B cell (primary cell): ENCODE measurements at regions not wholly inside any gene's neighbourhood (a gene's known extent, or its start where the extent isn't known, plus 50 kb on each side); places are given as distances from the start of the nearest gene placed in this dataset.

Experiments used
- ATAC-seq: fragments of 200-7000 bp; cut with Tn5 transposase; one replicate; pipeline ENCODE4 v1.10.0; 2021; ENCODE audit warnings: low read depth, mild to moderate bottlenecking, moderate number of reproducible peaks, moderate library complexity
- CTCF ChIA-PET: fragments of 350-600 bp; sonication (Branson Sonifier 250); formaldehyde crosslinking; loops from one replicate; lab custom pipeline; 2021; ENCODE audit warnings: antibody characterized with exemption, inconsistent platforms; lab: Charles Lee
- POLR2A ChIA-PET: fragments of 350-600 bp; sonication (Branson Sonifier 250); formaldehyde crosslinking; loops from one replicate; lab custom pipeline; 2021; ENCODE audit warnings: antibody characterized with exemption; lab: Charles Lee
- DNase-seq: peaks from one replicate; pipeline ENCODE4 v3.0.0; 2013
- H2AFZ ChIP-seq: 2 replicates; pipeline ENCODE4 v1.6.1; 2012; ENCODE audit warnings: mild to moderate bottlenecking, low read depth, low read length; ENCODE audit not compliant: insufficient read depth, poor library complexity, severe bottlenecking
- H3K27ac ChIP-seq, 2 donors: 1 replicate in 1 of 2; 2 replicates in 1 of 2; pipeline ENCODE4 v1.5.1; 2012 to 2013; ENCODE audit warnings: low read length in 2 of 2, mild to moderate bottlenecking in 2 of 2, moderate library complexity in 1 of 2
- H3K27me3 ChIP-seq, 4 experiments: fragments of 200-600 bp in 1 of 4; sonication (generic) in 1 of 4; replicated peaks in 1 of 4; 1 replicate in 2 of 4; 2 replicates in 2 of 4; pipeline versions ENCODE4 v1.6.1 to v1.7.0; 2013 to 2016; ENCODE audit warnings: low read length in 3 of 4, mild to moderate bottlenecking in 2 of 4, mixed read lengths in 1 of 4, moderate library complexity in 1 of 4; ENCODE audit not compliant: insufficient read depth in 4 of 4, control insufficient read depth in 3 of 4; ENCODE audit errors: control extremely low read depth in 1 of 4
- H3K36me3 ChIP-seq, 2 experiments: replicated peaks in 1 of 2; 1 replicate in 1 of 2; 2 replicates in 1 of 2; pipeline versions ENCODE4 v1.6.1 to v1.7.1; 2013; ENCODE audit warnings: low read length in 1 of 2; ENCODE audit not compliant: insufficient read depth in 2 of 2, control insufficient read depth in 1 of 2; ENCODE audit errors: control extremely low read depth in 1 of 2, extremely low read depth in 1 of 2
- H3K4me1 ChIP-seq, 2 donors: fragments of 200-600 bp in 1 of 2; sonication (generic) in 1 of 2; 1 replicate in 1 of 2; 2 replicates in 1 of 2; pipeline versions ENCODE4 v1.5.1 to v1.6.1; 2013 to 2017; ENCODE audit warnings: low read length in 2 of 2; ENCODE audit not compliant: control insufficient read depth in 2 of 2, insufficient read depth in 2 of 2
- H3K4me2 ChIP-seq: replicated peaks from 2 replicates; pipeline ENCODE3; 2012; ENCODE audit warnings: mild to moderate bottlenecking, low read depth, low read length; ENCODE audit not compliant: poor library complexity, severe bottlenecking
- H3K4me3 ChIP-seq, 5 experiments: fragments of 200-600 bp in 1 of 5; sonication (generic) in 1 of 5; 1 replicate in 3 of 5; 2 replicates in 2 of 5; pipeline versions ENCODE4 v1.5.1 to v1.7.0; 2011 to 2016; ENCODE audit warnings: low read length in 4 of 5, mild to moderate bottlenecking in 4 of 5, low read depth in 2 of 5, control low read depth in 1 of 5, moderate library complexity in 1 of 5; ENCODE audit not compliant: insufficient read depth in 1 of 5; ENCODE audit errors: control extremely low read depth in 1 of 5, extremely low read depth in 1 of 5
- H3K79me2 ChIP-seq: fragments of 200-600 bp; sonication (generic); one replicate; pipeline ENCODE4 v1.6.0; 2016; ENCODE audit warnings: low read length; ENCODE audit not compliant: control insufficient read depth, insufficient read depth
- H3K9ac ChIP-seq: fragments of 200-600 bp; sonication (generic); 2 replicates; pipeline ENCODE4 v1.6.1; 2017; ENCODE audit warnings: mild to moderate bottlenecking, low read length, moderate library complexity
- H3K9me3 ChIP-seq, 3 donors: one replicate each; pipeline versions ENCODE4 v1.6.1 to v1.7.1; 2013; ENCODE audit warnings: low read length in 2 of 3; ENCODE audit not compliant: control insufficient read depth in 2 of 3, insufficient read depth in 1 of 3; ENCODE audit errors: control extremely low read depth in 1 of 3
- H4K20me1 ChIP-seq: 2 replicates; pipeline ENCODE4 v1.6.0; 2012; ENCODE audit warnings: mild to moderate bottlenecking, low read length; ENCODE audit not compliant: insufficient read depth, control insufficient read depth, poor library complexity, severe bottlenecking
- H3K27ac Mint-ChIP-seq: one replicate; pipeline ENCODE4 v1.8.0; 2021; ENCODE audit warnings: mixed read lengths
- H3K27me3 Mint-ChIP-seq: one replicate; pipeline ENCODE4 v1.8.0; 2021; ENCODE audit warnings: mixed read lengths
- H3K4me1 Mint-ChIP-seq: one replicate; pipeline ENCODE4 v1.8.0; 2021; ENCODE audit warnings: mixed read lengths
- H3K4me3 Mint-ChIP-seq: one replicate; pipeline ENCODE4 v1.8.0; 2021; ENCODE audit warnings: mixed read lengths
- H3K9me3 Mint-ChIP-seq: one replicate; pipeline ENCODE4 v1.8.0; 2022; ENCODE audit warnings: mixed read lengths; ENCODE audit not compliant: insufficient read depth
- EZH2 ChIP-seq: IDR thresholded peaks from 2 replicates; pipeline ENCODE4 v1.6.1; 2012; ENCODE audit warnings: borderline replicate concordance, low read depth, mild to moderate bottlenecking, moderate library complexity, low read length; ENCODE audit not compliant: insufficient read depth, poor library complexity, severe bottlenecking
- WGBS: methylation state at CpG from one replicate; pipeline ENCODE4 v1.1.5; 2013; ENCODE audit warnings: missing lambda C conversion rate; ENCODE audit not compliant: insufficient coverage; 5-methylcytosine and 5-hydroxymethylcytosine counted together
- intact Hi-C: fragments of 100-400 bp; cut with micrococcal nuclease; formaldehyde crosslinking; loops from one replicate; pipeline ENCODE4 v1.10.0; 2022
- TF ChIP-seq, protein P1 (sequence below): fragments of 200-600 bp; IDR thresholded peaks from one replicate; pipeline ENCODE4 v1.8.0; 2022; ENCODE audit warnings: antibody characterized with exemption, mild to moderate bottlenecking

DNA sequence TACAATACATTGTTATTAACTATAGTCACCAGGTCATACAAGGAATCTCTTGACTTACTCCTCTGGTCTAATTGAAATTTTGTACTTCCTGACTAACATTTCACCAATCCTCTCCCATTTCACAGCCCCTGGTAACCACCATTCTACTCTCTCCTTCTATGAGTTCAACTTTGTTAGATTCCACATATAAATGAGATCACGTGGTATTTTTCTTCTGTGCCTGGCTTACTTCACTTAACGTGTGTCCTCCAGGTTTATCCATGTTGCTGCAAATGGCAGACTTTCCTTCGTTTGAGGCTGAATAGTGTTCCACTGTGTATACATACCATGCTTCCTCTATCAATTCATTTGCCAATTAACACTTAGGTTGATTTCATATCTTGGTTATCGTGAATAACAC lies 128.5 kb downstream of the CHD9NB start:
- no peaks in the 10 kb centered on the region for H3K27me3 ChIP-seq
- TF ChIP-seq, protein P1, sequence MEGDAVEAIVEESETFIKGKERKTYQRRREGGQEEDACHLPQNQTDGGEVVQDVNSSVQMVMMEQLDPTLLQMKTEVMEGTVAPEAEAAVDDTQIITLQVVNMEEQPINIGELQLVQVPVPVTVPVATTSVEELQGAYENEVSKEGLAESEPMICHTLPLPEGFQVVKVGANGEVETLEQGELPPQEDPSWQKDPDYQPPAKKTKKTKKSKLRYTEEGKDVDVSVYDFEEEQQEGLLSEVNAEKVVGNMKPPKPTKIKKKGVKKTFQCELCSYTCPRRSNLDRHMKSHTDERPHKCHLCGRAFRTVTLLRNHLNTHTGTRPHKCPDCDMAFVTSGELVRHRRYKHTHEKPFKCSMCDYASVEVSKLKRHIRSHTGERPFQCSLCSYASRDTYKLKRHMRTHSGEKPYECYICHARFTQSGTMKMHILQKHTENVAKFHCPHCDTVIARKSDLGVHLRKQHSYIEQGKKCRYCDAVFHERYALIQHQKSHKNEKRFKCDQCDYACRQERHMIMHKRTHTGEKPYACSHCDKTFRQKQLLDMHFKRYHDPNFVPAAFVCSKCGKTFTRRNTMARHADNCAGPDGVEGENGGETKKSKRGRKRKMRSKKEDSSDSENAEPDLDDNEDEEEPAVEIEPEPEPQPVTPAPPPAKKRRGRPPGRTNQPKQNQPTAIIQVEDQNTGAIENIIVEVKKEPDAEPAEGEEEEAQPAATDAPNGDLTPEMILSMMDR, result no peak
- no peak for TF ChIP-seq EZH2
- Mint-ChIP-seq H3K4me1 (no peaks in the 10 kb centered on the region), H3K27me3 (peaks cover 6% of the 10 kb centered on the region), H3K27ac (no peak overlapping the region), H3K9me3 (peaks cover 3% of the 10 kb centered on the region), H3K4me3 (no peak overlapping the region)
- no peaks in the 10 kb centered on the region for H3K4me1 ChIP-seq
- no peak for ATAC-seq
- no peak overlapping the region for H3K4me2 ChIP-seq
- H3K36me3 ChIP-seq, result no peaks in the 10 kb centered on the region
- 86% methylated on average over 3 of the region's 4 CpGs for WGBS
- no peak overlapping the region for H2AFZ ChIP-seq
- intact Hi-C loops, result no loop called here
- ChIA-PET CTCF (no interaction called here), POLR2A (no interaction called here)
- peaks cover 0 to 1% (median 0%) of the 10 kb centered on the region in 3 donors for H3K9me3 ChIP-seq
- H3K4me3 ChIP-seq, result no peak overlapping the region
- no peak for DNase-seq
- no peak overlapping the region for H3K9ac ChIP-seq
- H3K79me2 ChIP-seq, result no peaks in the 10 kb centered on the region
- H3K27ac ChIP-seq, result no peak overlapping the region
- H4K20me1 ChIP-seq, result no peaks in the 10 kb centered on the region

DNA sequence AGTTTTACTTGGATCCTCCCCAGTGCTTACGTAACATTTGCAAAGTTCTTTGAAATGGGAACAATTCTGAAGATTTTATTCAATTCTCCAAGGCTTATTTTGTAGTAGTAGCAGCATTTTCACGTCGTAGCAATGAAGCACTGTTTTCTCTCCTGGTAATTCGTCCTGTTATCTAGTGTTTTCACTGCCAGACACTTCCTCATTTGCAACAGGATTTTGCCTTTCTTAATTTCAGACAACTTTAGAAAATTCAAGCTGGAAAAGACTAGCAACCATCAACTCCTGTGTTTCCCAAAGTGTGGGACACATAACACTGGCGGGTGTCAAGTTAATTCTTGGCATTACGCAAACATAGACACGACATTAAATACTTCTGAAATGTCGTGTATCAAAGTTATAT lies 131.6 kb downstream of the CHD9NB start:
- Histone ChIP-seq H2AFZ (no peak overlapping the region), H3K36me3 (no peaks in the 10 kb centered on the region), H3K9ac (no peak overlapping the region), H3K4me1 (no peaks in the 10 kb centered on the region), H3K79me2 (no peaks in the 10 kb centered on the region), H3K9me3 (peaks cover 0 to 1% (median 0%) of the 10 kb centered on the region in 3 donors), H4K20me1 (no peaks in the 10 kb centered on the region), H3K4me2 (no peak overlapping the region), H3K27ac (no peak overlapping the region), H3K27me3 (no peaks in the 10 kb centered on the region), H3K4me3 (no peak overlapping the region)
- CTCF ChIA-PET, result interaction anchor here (0.6 kb wide), 1 partner anchor 96 kb away, joined by 4 read pairs; no protein-coding TSS in a partner anchor
- POLR2A ChIA-PET, result no interaction called here
- intact Hi-C loops, result no loop called here
- no peak overlapping the region for H3K4me3 Mint-ChIP-seq
- H3K9me3 Mint-ChIP-seq, result peaks cover 3% of the 10 kb centered on the region
- WGBS, result 29% methylated on average over 4 of the region's 8 CpGs
- no peak for DNase-seq
- TF ChIP-seq, protein P1, result no peak
- no peak for TF ChIP-seq EZH2
- no peak for ATAC-seq
- H3K4me1 Mint-ChIP-seq, result no peaks in the 10 kb centered on the region
- H3K27me3 Mint-ChIP-seq, result peaks cover 10% of the 10 kb centered on the region
- no peak overlapping the region for H3K27ac Mint-ChIP-seq
